Adrenal gland (tissue), 5 donors: ENCODE measurements at regions not wholly inside any gene's neighbourhood (a gene's known extent, or its start where the extent isn't known, plus 50 kb on each side); places are given as distances from the start of the nearest gene placed in this dataset.

Experiments
- CTCF ChIP-seq, 6 experiments: fragments of 450-650 bp in 4 of 6; fragments of 200-600 bp in 2 of 6; sonication (generic) in 1 of 6; IDR thresholded peaks; 1 replicate in 5 of 6; 2 replicates in 1 of 6; pipeline versions ENCODE4 v1.5.1 to v1.8.0; 2016 to 2021; ENCODE audit warnings: antibody characterized with exemption in 6 of 6, mild to moderate bottlenecking in 2 of 6, moderate library complexity in 1 of 6
- POLR2A ChIP-seq, 2 donors: fragments of 450-650 bp; IDR thresholded peaks; one replicate each; pipeline ENCODE4 v1.6.1; 2017; ENCODE audit warnings: antibody characterized with exemption in 2 of 2, mild to moderate bottlenecking in 2 of 2, moderate library complexity in 1 of 2
- donor health status: DM: no; HTN: no; CAD: no.

DNA sequence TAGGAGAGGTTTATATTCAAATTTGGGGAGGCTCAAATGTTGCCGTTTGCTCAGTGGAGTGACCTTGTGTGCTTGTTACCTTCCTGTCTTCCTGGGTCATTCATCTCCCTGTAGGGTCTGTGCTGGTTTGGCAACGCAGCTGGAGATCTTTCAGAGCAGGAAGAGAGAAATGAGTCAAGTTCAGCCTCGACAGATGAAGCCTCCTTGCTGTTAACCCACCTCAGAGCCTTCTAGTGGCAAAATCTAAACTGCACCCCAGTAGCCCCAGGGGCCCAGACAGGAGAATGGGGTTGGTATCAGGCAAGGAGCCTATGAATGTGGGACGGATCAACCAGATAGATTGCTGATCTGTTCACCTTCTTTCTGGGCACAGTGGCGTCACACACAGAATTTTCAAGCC is 999.3 kb downstream of the VRK1 start:
- TF ChIP-seq CTCF (IDR thresholded peaks at IDR 0.05) (no peak), POLR2A (IDR thresholded peaks at IDR 0.05) (no peak)
